GM18909 (cell line): ENCODE measurements at regions not wholly inside any gene's neighbourhood (a gene's known extent, or its start where the extent isn't known, plus 50 kb on each side); places are given as distances from the start of the nearest gene placed in this dataset.

Experiments
- ATAC-seq: cut with Tn5 transposase; IDR thresholded peaks from one replicate; pipeline ENCODE4 v1.9.1; 2021; ENCODE audit warnings: mild to moderate bottlenecking; ENCODE audit not compliant: unreplicated experiment, poor library complexity

DNA sequence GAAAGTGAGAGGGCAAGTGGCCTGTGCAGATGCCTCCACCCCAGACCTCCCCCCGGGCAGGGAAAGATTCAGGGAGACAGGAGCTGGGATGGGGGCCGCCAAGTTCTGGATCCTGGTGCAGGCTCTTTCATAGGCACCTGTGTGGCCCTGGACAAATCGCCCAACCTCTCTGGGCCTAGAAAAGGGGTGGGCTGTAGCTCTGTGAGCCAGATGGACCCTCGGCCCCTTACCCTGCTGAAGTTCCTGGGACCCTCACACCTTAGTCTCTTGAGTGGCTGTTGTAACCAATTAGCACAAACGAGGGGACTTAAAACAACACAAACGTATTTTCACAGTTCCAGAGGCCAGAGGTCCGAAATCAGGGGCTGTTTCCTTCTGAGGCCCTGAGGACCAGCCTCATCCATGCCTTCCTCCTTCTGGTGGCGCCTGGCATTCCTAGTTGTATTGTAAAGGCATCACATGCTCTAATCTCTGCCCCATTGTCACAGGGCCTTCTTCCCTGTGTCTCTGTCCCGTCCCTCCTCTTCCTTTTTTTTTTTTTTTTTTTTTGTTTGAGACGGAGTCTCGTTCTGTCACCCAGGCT is 352.6 kb downstream of the SEC14L1 start:
- no peak for ATAC-seq

DNA sequence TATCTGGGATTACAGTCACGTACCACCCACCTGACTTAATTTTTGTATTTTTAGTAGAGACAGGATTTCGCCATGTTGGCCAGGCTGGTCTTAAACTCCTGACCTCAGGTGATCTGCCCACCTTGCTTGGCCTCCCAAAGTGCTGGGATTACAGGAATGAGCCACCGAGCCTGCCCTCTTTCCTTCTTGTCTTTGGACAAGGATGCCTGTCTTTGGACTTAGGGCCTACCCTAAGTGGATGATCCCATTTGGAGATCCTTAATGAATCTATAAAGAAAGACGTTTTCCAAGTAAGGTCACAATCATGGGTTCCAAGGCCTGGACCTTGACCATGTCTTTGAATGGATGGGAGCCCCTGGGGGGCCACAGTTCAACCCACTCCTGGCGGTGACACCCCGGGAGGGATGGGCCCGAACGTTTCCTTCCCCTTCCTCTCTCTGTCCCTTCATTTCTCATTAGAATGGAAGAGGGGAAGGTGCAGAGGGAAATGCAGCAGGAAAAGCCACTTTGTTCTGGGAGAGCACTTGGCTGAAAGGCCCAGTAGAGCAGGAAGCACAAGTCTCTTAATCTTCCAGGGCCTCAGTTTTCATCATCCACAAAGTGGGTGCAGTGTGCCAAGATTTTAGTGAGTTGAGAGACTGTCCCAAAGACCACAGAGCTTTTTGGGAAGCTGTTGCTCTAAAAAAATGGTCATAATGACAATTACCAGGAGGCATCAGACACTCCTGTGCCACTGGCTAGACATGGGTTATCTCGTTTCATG is 353.3 kb downstream of the SEC14L1 start:
- no peak for ATAC-seq

- ATAC-seq = no peak
Measured at GRCh38 chr17:77494664-77495435, 354.1 kb downstream of the SEC14L1 start.

DNA sequence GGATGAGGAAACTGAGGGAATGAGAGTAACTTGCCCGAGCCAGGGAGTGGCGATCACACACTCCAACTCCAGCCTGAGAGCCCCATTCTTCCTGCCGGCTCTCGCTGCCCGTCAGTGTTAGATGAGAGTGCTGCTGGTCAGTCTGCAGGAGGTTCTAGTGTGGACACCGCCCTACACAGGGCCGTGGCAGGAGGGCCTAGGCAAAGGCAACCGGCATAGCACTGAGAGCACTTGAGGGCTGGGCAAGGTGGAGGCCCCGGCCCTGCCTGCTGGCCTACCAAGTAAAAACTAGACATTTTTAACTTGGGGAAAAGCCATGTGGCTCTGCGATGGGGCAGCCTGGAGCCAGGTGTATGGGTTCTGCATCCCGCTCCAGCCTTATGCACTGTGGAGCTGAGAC is 354.8 kb downstream of the SEC14L1 start:
- ATAC-seq = no peak

GRCh38 chr17:77496401-77496801 is 355.6 kb downstream of the SEC14L1 start:
- no peak for ATAC-seq

- ATAC-seq = no peak
Measured at GRCh38 chr17:77496831-77497577, 356.2 kb downstream of the SEC14L1 start.

DNA sequence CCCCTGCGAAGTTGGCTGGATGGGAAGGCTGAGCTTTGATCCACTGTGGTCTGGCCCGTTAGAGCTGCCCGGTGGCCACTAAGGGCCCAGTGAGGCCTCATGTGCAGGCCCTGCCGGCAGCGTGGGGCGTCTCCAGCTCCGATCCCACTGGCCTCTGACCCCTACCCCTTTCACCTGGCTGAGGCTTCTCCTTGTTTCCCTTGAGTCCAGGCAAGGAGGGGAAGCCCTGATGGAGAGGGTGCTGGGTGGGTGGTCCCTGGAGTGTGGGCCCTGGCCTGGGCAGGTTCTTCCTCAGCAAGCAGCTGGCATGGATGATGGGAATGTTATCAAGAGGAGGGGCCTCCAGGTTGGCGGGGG is 356.8 kb downstream of the SEC14L1 start:
- ATAC-seq = no peak

DNA sequence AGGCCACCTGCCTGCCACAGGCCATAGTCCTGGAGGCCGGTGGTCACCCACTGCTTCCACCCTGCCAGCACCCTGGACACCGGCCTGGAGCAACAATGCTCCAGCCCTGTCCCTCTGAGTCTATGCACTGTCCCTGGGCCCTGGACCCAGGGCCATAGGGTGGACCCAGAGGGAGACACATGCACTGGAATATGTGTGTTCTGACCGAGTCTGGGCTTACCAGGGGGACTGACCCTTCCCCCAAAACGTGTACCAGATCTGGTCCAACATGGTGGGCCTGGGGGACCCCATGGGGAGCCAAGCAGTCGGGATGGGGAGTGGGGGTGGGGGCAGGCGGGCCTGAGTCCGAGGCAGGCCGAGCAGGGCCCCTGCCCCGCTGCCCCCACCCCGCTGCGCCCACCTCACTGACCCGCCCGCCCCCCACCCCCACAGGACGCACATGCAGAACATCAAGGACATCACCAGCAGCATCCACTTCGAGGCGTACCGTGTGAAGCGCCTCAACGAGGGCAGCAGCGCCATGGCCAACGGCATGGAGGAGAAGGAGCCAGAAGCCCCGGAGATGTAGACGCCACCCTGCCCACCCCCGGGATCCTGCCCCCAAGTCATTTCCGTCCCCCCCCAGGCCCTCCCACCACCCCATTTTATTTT is 357.4 kb downstream of the SEC14L1 start:
- ATAC-seq = no peak

GRCh38 chr17:77498791-77499698 is 358.3 kb downstream of the SEC14L1 start:
- no peak for ATAC-seq

- ATAC-seq = no peak
Measured at GRCh38 chr17:77499699-77500435, 359.1 kb downstream of the SEC14L1 start.

DNA sequence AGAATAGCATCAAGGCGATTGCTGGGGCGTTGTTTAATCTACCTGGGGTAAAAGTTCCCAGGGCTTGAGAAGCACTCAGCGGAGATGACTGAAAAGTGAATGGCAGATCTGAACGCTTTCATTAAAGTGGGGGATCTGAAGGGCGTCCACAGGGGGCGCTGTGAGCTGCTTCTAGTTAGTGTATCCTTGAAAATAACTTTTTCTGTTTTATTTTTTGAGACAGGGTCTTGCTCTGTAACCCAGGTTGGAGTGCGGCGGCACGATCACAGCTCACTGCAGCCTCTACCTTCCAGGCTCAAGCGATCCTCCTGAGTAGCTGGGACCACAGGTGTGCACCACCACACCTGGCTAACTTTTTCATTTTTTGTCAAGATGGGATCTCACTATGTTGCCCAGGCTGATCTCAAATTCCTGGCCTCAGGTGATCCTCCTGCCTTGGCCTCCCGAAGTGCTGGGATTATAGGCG is 360.4 kb downstream of the SEC14L1 start:
- ATAC-seq = no peak

DNA sequence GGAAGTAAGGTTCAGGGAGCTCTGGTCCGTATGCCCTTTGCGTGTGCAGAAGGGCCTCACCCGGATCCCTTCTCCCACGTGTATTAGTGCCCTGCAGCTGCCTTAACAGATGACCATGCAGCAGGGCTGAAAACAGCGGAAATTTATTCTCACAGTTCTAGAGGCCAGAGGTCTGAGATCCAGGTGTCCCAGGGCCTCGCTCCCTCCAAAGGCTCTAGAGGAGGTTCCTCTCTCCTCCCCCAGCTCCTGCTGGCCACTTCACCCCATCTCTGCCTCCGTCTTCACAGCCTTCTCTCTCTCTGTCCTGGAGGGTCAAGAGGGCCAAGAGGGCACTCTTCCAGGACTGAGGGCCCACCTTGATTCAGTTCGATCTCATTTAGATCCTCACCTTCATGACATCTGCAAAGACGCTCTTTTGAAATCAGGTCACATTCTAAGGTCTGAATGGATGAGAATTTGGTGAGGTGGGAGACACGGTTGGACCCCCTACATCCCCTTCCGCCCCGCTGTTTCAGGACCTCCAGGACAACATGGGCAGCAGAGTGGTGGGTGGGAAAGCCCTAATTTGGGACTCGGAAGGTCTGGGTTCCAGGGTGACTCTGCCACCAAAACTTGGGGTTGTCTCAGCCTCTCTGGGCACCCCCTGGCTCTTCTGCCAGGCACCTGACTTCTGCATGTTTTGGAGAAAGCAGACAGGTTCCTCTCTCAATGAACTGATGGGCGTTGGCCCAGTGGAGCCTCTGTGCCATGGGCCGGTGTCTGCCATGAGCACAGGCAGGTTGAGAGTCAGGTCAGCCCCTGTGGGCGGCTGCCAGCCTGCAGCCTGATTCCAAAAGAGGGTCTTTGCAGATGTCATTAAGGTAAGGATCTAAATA is 361.2 kb downstream of the SEC14L1 start:
- ATAC-seq = no peak

DNA sequence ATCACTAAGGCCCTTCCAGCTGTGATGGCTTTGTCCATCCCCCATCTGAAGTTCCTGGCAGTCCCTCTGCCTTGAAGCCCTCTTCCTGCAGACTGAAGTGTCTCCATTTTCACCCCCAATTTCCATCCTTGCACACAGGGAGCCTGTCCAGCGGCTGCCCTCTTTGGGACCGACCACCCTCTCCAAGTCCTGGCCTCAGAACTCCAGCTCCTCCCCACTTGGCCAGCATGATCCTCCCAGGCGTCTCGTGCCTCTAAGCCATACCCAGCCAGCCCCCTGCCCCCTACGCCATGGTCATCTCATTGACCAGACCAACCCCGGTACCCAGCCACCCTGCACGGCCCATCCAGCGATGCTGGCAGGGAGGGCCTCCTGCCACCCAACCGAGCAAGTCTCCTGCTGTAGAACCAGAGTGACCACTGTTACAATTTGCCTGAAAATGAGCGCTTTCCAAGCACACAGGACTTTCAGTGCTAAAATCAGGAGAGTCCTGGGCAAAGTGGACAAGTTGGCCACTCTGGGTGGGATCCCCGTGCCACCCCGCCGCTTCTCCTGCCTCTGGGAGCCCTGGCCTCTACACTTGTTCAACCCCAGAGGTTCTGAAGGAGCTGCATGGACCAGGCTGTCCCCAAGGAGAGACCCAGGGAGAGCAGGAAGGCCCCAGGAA is 362.0 kb downstream of the SEC14L1 start:
- ATAC-seq = no peak

DNA sequence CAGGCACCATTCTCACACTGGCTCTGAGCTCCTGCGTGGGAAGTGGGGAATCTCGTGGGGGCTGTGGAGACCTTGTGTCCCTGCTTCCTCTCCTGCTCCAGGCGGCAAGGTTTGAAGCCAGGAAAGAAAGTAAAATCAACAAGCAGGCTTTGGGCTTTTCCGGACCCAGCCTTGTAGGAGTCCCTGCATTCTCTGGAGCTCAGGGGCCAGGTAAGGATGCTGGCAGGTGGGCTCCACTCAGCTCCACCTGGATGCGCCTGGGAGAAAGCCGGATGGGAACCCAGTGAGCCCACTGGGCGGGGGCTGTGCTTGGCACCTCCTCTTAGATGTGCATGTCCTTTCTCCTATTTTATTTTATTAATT is 362.5 kb downstream of the SEC14L1 start:
- ATAC-seq = no peak

- ATAC-seq = no peak
Measured at GRCh38 chr17:77503916-77504651, 363.3 kb downstream of the SEC14L1 start.

DNA sequence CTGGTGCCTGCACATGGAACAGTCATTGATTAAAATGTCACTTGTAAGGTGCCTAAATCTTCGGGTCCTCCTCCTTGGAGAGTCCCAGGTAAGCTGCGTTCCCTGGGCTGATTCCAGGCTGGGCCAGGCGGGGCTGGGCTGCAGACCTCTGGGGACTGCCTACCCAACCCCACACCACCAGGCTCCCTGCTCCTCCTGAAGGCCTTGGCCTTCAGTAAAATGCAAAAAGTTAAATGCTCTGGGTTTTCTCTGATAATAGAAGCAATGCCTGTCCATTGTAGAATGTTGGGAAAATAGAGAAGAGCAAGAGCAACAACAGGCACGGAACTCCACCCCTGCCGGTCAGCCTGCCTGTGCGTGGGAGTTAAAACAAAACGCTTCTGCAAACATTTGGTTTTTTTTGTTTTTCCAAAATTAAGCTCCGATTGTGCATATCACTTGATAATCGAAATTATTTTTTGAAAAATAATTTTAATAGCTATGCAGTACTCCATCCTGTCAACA is 363.9 kb downstream of the SEC14L1 start:
- no peak for ATAC-seq
